ENCODE measurements at regions not wholly inside any gene's neighbourhood (a gene's known extent, or its start where the extent isn't known, plus 50 kb on each side); places are given as distances from the start of the nearest gene placed in this dataset.

DNA sequence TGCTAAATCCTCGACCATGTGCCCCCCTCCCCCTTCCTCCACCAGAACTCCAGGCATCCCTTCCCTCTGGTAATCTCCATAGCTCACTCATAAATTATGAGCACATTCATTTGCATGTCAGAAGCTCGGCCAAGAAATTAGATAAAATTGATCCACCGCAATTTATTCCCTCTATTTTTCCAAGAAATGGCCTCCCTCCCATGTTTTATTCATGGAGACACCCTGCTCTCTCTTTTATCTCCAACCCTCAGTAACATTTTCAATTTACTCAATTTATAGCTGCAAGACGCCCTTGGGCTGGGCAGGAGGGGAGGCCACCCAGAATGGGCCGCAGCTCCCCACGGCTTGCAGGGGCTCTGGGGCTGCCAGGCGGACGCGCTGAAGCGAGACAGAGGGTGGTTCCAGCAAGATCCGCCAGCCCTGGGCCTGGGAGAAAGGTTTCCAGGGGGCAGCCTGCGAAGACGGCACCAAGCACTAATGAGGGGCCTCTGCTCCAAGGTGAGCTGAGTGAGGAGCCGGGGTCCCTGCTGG, 54.7 kb upstream of the ZNF423 start:
- no peak for DNase-seq (ENCODE audit: low read depth, low spot score)

DNA sequence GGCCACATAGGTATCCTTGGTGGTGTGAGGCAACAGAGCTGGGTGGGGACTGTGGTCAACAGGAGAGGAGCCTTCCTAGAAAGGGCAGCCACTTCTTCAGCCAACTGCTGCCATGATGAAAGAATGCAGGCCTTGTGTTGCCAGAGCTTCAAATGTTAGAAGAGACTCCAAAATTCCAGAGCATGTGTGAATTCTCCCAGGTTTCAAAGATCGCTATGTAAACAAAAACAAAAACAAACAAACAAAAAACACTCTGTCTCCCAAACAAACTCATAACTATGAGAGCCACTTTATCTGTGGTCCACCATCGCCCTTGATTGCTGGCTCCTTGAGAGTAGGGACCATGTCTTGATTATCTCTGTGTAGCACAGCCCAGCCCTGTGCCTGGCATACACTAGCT, 55.5 kb upstream of the ZNF423 start:
- no peak for DNase-seq (ENCODE audit: low read depth, low spot score)

DNA sequence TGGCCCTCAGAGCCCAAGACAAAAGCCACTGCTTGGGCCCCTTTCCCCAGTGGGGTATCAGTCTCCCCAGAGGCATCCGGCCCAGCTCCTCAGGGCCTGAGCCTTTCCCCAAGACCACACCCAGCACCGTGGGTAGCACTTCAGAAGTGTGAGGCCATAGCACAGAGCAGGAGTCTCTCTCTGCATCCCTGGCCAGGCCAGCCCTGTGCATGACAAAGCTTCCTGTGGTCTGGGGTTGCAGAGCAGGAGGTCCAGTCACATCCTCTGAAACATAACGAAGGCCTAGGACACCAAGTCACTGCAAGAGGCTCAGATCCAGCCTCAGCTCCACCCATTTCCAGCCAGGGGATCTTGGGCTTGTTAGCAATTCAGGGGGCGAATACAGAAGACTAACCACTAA, 56.8 kb upstream of the ZNF423 start:
- DNase-seq (ENCODE audit: low read depth, low spot score), result no peak

DNA sequence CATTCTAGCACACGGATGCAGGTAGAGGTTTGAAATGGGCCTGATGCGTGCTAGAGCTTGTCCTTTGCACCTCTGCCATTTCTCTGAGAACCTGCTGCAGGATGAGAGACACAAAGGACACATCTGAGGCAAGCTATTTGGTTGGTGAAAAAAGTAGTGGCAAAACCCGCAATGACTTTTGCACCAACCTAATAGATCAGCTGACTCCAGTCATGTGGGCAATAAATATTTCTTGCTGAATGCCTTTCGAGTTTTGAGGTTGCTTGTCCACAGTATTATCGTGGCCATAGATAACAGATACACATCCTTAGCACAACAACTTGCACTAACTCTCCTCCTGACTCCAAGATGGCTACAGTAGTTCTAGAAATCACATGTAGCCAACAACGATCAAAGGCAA, 57.8 kb upstream of the ZNF423 start:
- DNase-seq (ENCODE audit: low read depth, low spot score), result no peak

DNA sequence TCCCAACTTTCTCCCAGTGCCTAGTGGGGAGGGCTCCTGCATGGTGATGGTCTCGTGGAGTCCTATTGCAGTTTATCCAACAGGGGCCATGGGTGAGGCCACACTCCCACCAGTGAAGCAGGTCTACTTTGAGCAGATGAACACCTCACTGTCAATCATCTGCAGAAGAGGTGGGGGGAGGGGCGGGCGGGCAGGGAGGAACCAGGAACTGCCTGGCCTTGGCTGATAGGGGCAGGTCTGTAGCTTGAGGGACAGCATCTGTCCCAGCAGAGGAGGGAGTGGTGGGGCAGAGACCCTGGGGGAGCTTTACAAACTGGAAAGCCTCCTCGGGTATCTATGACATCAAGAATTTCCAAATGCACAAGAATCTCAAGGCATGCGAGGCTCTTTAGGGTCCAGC, 58.7 kb upstream of the ZNF423 start:
- no peak for DNase-seq (ENCODE audit: low read depth, low spot score)

DNA sequence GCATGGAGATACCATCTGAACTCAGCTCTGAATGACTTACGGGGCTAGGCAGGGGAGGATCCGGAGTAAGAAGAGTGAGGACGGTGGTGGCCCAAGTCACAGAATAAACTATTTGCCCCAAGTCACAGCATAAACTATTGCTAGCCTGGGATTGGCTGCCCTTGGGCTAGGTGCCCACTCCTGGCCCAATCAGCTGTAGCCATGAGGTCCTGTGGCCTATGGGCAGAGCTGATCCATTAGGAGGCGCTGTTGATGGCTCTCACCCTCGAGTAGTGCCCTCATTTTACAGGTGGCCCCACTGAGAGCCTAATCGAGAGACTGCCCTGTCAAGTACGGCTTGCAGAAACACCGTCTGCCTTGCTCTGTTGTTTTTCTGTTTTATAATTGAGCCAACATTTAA, 62.3 kb upstream of the ZNF423 start:
- DNase-seq (ENCODE audit: low read depth, low spot score), result no peak

DNA sequence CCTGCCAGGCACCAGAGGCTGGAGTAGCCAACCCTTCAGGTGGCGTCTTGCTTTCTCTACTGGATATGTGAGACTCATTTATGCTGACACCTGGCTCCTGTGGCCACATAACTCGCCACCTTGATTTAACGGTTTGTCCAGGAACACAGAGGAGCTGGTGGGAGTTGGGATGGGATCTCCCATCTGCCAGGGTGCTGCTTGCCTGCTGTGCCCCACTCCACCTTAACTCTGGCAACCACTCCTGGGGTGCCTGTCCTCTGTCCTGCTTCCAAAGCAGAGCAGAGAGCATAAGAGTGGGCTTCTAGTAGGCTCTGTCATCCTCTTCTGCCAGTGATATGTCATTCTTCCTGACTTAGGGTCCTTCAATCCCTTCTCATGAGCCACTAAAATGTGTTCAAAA, 63.4 kb upstream of the ZNF423 start:
- DNase-seq (ENCODE audit: low read depth, low spot score), result no peak

DNA sequence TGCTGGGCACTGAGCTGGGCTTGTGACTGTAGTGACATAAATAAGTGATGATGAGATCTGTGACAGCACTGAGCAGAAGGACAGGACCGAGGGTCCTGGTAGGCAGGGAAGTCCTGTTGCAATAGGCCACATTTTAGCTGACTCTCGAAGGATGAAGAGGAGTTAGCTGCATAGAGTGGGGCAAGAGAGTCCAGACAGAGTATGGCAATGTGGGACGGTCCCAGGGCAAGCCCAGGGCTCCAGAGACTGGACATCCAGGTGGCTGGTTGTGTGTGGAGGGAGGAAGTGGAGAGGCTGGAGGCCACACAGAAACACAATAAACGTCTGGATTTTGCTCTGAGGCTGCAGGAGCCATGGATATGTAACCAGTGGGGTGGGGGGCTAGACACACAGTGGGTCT, 64.5 kb upstream of the ZNF423 start:
- DNase-seq (ENCODE audit: low read depth, low spot score), result no peak

DNA sequence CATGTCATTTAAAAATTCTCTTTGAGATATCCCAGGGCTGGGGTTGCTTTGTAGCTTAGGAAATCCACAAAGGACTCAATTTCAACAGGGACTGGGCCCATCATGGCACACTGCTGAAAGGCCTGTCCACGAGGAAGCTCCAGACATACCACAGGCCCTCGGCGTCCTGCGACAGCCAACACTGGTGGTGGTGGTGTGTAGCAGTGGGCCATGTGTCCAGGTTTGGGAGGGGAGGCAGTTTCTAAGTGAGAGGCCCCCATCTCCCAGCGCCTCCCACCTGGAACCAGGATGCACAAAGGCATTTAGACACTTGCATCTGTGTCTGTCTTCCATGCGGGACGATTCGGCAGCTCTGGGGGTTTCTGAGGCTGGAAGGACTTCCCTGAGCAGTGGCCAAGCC, 65.2 kb upstream of the ZNF423 start:
- no peak for DNase-seq (ENCODE audit: low read depth, low spot score)

DNA sequence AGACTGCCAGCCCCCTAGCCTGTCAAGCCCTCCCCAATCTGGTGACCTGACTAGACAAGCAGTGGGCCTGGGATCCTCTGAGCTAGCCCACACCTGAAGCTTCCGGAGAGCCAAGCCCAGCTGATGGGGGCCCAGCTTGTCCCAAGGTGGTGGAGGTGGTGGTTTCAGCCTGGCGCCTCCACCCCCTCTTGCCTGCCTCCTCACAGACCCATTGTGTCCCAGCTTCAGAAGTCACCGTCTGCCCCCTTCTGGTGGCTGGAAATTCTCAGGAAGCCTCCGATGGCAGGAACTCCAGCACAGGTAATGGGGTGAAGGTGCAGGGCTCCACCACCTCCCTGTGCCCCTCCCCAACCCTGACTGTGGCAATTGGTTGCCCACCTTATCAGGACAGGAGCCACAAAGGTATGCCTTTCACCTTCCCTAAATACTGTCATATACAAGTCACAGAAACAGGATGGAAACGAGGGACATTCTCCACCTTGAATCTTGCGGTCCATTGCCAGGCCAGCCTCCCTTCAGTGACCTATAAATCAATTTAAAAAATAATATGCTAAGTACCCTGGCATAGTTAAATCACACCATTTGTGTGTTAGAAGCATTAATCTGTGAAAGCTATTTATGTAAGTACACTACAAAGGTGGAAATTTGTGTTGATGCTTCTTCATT, 66.0 kb upstream of the ZNF423 start:
- DNase-seq (ENCODE audit: low read depth, low spot score), result peak; percentile 6

DNA sequence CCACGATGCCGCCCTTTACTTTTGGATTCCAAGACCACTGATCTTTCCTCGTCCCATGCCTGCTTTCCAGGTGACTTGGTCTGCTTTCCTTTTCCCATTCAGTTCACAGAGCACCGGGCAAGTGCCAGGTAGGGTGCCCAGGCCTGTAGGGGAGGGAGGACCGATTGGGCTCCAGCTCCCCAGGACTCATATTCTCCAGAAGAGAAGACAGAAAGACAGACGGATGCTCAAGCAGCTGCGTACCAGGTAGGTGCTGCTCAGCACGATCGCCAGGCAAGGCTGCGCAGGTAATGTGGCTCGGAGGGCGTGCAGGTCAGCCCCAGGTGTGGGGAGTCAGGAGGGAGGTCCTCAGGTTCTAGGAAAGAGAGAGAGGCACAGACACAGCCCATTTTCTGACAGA, 67.5 kb upstream of the ZNF423 start:
- DNase-seq (ENCODE audit: low read depth, low spot score), result no peak

DNA sequence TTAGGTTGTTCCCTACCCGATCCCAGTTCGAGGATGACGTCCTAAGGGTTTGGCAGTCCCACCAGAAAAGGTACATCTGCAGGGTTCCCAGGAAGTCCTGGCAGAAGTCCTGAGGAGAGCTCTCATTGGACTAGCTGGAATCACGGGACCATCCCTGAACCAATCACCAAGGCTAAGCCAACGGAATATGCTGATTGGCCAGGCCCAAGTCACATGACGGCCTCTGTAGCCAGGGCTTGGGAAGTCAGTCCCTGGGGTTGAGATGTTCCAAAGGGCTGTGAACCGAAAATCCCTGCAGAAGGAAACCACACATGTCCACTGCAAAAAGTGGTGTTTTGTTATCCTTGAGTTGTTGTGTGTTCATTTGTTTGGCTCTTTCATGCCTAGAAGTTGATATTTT, 68.2 kb upstream of the ZNF423 start:
- no peak for DNase-seq (ENCODE audit: low read depth, low spot score)

DNA sequence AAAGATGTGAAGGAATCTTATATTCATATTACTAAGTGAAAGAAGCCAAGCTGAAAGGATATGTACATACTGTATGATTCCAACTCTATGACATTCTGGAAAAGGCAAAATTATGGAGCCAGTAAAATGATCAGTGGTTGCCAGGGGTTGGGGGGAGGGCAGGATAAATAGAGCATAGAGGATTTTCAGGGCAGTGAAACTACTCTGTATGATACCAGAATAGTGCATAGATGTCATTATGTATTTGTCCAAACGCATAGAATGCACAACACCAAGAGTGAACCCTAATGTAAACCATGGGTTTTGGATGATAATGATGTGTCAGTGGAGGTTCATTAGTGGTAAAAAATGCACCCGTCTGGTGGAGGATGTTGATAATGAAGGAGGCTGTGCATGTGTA, 71.0 kb upstream of the ZNF423 start:
- DNase-seq (ENCODE audit: low read depth, low spot score), result no peak

DNA sequence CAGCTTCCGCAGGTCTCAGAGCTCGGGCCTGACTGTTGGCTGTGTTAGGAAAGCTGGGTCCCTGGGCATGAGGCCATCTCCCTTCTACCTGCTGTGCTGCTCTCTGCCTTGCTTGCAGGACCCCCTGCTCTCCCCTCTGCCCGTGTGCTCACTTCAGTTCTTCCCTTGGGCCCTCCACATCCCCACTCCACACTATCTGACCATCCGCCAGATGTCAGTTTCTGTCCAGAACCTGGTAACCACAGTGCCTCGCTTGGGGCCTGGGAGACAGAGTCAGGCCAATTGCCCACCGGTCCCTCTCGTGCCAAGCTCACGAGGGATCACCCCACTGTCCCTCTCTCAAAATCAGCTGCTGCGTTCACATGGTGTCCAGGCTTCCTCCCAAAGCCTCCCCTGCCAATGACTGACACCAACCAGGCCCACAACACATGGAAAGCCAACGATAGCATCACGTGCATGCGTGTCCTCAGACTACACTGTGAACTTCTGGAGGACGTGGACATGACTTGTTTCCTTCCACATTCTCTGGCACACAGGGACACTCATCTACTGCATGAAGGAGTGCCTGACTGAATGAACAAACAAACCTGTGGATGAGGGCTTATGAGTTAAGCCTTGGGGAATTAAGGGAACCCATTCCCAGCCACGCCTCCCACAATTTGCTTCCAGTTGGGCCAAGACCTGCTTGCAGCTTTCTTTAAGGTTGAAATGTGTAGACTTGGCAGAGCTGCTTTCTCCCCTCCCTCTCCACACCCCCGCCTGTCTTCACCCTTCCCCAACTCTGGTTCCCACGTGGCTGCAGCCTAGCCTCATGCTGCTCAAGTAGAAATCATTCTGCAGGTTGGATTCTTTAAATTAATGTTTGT, 72.5 kb upstream of the ZNF423 start:
- DNase-seq (ENCODE audit: low read depth, low spot score), result no peak

DNA sequence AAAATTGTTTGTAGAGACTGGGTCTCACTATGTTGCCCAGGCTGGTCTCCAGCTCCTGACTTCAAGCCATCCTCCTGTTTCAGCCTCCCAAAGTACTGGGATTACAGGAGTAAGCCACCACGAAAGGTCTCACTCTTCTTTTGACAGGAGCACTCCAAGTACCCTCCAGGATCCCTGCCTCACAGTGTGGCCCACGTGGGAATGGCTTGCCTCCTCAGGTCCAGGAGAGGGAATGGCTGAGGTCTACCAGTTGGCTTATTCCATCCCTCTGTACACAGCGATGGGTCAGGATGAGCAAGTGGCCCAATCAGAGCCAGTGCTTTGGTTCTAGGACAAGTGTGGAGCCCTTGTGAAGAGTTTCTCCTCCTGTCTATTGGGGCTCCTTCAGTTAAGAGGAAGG, 73.7 kb upstream of the ZNF423 start:
- no peak for DNase-seq (ENCODE audit: low read depth, low spot score)

DNA sequence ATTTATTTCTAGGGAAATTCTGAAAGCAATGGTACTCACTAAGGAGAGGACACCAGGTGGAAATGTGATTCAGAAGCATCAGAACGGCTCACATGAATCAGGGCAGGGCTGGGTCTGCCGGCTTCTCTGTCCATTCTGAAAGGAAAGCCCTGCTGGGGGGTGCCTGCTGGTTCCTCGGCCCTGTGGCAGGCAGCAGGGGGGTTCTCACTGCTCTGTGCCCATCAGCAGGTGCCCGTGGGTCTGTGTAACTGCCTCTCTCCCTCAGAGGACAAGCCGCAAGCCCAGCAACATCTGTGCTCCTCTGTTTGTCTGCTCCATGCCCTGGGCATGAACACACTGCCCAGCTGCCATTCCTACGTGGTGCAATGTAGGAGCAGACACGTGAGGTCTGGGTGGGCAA, 74.9 kb upstream of the ZNF423 start:
- DNase-seq (ENCODE audit: low read depth, low spot score), result no peak

DNA sequence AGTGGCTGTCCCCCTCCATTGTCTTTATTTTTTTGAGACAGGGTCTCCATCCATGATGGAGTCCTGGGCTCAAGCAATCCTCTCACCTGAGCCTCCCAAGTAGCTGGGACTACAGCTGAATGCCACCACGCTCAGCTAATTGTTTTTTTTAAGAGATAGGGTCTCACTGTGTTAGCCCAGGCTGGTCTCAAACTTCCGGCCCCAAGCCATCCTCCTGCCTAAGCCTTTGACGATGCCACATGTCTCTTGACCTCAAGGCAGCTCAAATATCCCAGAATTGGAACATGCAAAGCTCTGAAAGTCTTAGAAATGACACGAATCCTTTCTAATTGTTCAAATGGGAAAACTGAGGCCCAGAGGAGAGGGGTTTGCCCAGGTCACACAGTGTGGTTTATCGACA, 75.4 kb upstream of the ZNF423 start:
- no peak for DNase-seq (ENCODE audit: low read depth, low spot score)

DNA sequence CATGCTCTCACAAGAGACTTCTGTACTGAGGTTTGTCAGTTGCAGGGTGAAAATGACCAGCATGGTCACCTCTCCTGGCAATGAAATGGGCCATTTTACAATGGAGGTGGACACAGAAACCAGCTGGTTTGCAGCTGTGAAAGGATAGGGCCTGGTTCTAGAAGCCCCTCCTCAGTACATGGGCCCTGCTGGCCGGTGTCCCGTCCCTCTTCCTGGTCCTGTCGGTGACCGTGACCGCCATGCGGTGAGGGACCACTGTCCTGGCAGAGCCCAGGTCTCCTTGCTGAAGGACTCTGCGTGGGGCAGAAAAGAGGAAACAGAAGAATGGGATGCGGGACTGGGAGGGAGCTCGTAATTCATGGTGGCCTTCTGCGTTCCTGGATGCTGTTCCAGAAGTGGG, 76.0 kb upstream of the ZNF423 start:
- DNase-seq (ENCODE audit: low read depth, low spot score), result no peak

DNA sequence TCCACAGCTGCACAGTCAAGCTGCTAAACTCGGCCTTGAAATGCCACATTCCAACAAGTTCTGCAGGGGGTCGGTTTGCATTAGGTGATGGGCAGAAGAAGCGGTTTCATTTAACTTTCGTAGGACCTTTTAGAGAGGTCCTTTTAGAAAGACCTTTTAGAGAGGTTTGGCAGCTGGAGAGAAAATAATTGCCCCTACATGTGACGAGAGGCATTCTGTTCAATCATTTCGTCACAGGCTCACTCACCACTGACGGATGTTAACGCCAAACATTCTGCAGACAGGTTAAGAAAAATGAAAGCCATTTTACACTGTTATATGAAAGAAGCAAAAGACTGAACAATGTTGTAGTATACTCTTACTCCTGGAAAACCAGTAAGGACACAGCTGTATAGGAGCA, 76.5 kb upstream of the ZNF423 start:
- DNase-seq (ENCODE audit: low read depth, low spot score), result no peak

DNA sequence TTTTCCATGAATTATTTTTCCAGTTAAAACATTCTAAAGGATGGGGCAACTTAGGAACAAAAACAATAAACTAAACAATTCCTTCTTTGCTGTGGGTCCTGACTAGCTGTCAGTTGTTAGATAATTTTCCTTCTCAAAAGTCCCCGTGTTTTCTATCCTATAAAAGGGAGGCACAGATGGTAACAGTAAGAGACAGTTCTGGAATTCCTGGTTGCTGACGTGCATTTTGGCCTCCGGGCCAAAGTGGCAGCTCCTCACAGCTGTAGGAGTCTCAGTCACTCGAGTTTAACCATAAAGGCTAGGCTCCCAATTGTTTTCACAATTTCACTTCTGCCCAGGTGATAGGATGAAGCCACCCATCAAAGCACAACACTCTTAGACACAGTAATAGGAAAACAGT, 77.0 kb upstream of the ZNF423 start:
- no peak for DNase-seq (ENCODE audit: low read depth, low spot score)

DNA sequence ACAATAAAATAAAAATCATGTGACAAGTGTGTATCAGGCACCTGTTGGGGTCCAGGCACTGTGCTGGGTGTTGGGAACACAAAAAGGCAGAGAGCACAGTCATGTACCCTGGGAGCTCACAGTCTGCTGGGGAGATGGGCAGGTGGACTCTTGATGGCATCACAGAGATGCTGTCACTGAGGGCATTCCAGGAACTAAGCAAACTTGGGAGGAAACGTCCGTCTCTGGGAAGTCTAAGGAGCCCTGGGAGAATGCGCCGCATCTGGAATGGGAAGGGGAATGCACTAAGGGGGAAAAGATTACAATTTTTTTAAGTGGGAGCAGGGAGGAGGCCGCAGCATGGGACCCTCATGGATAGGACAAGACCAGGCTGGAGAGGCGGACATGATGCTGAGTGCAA, 80.9 kb upstream of the ZNF423 start:
- no peak for DNase-seq (ENCODE audit: low read depth, low spot score)

DNA sequence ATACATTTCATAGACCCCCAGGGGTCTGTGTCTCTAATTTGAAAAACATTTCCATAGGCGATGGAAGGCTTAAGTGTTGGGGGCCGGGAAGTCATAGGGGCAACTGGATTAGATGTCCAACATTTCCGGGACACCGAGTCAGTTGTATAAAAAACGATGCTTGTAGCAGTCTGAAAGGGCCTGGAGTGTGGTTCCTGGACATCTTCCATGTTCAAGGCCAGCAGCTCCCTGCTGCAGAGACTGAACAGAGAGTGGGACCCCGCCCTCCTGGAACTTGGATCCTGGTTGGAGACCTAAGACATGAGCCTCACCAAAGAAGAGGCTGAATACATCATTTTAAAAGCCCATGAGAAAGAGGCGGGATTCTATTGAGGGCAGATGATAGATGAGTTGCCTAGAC, 82.0 kb upstream of the ZNF423 start:
- DNase-seq (ENCODE audit: low read depth, low spot score), result no peak

DNA sequence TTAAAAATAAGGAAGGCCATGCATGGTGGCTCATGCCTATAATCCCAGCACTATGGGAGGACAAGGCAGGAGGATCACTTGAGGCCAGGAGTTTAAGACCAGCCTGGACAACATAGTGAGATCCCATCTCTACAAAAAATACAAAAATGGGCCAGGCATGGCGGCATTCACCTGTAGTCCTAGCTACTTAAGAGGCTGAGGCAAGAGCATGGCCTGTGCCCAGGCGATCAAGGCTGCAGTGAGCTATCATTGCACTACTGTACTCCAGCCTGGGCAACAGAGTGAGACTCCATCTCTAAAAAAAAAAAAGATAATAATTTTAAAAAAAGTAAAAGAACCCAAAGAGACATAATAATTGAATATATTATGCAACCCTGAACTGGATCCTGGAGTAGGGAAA, 83.6 kb upstream of the ZNF423 start:
- DNase-seq (ENCODE audit: low read depth, low spot score), result no peak

Data from activated naive CD8-positive, alpha-beta T cell treated with anti-CD3 and anti-CD28 coated beads, Interleukin-2, amount 50 U/mL, for 16 hours (primary cell).